Omental fat pad (tissue), 3 donors: ENCODE measurements at regions not wholly inside any gene's neighbourhood (a gene's known extent, or its start where the extent isn't known, plus 50 kb on each side); places are given as distances from the start of the nearest gene placed in this dataset.

Experiments used
- ATAC-seq: fragments of 150-250 bp; one replicate; pipeline ENCODE4 v1.9.1; 2016; ENCODE audit warnings: mild to moderate bottlenecking, moderate library complexity; ENCODE audit not compliant: low FRiP score
- DNase-seq: peaks from one replicate; pipeline ENCODE4 v3.0.0-alpha.2; 2019; ENCODE audit warnings: low spot score
- TF ChIP-seq, protein P1 (sequence below), 3 donors: fragments of 450-650 bp; IDR thresholded peaks; one replicate each; pipeline ENCODE4 v1.5.1; 2016 to 2017; ENCODE audit warnings: antibody characterized with exemption in 3 of 3, mild to moderate bottlenecking in 3 of 3, moderate library complexity in 2 of 3

DNA sequence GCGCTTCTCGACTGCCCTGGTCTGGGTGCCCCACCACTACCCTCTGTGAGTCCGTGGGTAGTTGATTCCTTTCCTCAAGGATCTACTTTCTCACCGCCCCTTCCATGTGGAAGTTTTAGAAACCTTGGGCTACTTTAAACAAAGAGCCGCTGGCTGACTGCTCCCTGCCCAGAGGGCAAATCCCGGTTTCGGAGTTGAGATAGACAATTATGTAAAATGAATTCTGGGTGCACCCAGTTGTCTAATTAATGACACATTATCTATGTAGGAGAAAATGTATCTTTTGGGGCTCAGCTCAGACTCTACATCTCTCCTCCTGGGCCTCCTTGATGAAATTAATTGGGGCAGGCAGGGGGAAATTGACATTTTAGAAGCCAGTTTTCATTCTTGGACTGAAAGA lies 305.4 kb downstream of the UQCRFS1 start:
- TF ChIP-seq, protein P1, sequence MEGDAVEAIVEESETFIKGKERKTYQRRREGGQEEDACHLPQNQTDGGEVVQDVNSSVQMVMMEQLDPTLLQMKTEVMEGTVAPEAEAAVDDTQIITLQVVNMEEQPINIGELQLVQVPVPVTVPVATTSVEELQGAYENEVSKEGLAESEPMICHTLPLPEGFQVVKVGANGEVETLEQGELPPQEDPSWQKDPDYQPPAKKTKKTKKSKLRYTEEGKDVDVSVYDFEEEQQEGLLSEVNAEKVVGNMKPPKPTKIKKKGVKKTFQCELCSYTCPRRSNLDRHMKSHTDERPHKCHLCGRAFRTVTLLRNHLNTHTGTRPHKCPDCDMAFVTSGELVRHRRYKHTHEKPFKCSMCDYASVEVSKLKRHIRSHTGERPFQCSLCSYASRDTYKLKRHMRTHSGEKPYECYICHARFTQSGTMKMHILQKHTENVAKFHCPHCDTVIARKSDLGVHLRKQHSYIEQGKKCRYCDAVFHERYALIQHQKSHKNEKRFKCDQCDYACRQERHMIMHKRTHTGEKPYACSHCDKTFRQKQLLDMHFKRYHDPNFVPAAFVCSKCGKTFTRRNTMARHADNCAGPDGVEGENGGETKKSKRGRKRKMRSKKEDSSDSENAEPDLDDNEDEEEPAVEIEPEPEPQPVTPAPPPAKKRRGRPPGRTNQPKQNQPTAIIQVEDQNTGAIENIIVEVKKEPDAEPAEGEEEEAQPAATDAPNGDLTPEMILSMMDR (IDR thresholded peaks at IDR 0.05): no peak
- ATAC-seq (no peak), DNase-seq (no peak)

GRCh38 chr19:28905996-28906395 lies 307.0 kb downstream of the UQCRFS1 start:
- ATAC-seq: no peak
- TF ChIP-seq, protein P1 (IDR thresholded peaks at IDR 0.05): no peak

GRCh38 chr19:28899703-28900102 lies 313.2 kb downstream of the UQCRFS1 start:
- TF ChIP-seq, protein P1 (IDR thresholded peaks at IDR 0.05): no peak
- DNase-seq (no peak), ATAC-seq (no peak)

More at GRCh38 chr19:28905996-28906395, 307.0 kb downstream of the UQCRFS1 start:
- no peak for DNase-seq

DNA sequence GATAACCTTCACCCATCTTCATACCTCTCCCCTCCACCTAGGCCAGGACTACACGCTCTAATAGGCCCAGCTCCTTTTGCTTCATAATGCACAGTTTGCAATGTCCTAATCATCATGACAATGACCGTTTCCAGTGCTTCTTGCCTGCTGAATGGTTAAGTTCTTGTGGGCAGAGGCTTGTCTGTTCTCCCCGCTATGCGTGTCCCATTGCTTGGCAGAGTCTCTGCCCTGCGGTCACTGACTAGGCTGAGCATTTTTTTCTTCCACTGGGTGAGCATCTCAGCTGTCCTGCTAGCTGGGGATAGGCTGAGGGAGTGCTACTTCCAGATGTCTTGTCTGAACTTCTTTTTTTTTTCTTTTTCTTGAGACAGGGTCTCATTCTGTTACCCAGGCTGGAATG lies 314.7 kb downstream of the UQCRFS1 start:
- DNase-seq (no peak), ATAC-seq (no peak)
- TF ChIP-seq, protein P1 (IDR thresholded peaks at IDR 0.05): no peak

- ATAC-seq: no peak
- no peak for DNase-seq
- TF ChIP-seq, protein P1 (IDR thresholded peaks at IDR 0.05): no peak
Observed at GRCh38 chr19:28889941-28890670, 322.8 kb downstream of the UQCRFS1 start.

DNA sequence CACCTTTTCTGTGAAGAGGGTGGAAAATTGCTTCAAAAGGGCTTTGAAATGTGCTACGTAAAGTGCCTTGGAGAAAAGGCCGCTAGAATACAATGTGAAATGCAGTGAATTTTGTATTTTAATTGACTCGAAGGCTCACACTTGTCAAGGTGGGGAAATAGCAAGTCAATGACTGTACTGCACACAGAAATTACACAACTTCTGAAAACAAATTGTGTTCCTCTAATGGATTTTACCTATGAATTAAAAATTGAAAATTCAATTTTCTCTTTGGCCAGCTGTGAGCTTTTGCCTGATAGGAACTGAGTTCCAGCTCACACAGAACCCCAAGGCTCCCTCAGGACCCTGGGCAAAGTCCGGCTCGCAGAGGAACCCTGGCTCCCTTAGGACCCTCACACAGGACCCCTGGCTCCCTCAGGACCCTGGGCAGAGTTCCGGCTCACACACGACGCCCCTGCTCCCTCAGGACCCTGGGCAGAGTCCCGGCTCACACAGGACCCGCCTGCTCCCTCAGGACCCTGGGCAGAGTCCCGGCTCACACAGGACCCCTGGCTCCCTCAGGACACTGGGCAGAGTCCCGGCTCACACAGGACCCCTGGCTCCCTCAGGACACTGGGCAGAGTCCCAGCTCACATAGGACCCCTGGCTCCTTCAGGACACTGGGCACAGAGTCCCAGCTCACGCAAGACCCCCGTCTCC lies 324.9 kb downstream of the UQCRFS1 start:
- TF ChIP-seq, protein P1 (IDR thresholded peaks at IDR 0.05): no peak
- no peak for DNase-seq
- ATAC-seq: no peak

DNA sequence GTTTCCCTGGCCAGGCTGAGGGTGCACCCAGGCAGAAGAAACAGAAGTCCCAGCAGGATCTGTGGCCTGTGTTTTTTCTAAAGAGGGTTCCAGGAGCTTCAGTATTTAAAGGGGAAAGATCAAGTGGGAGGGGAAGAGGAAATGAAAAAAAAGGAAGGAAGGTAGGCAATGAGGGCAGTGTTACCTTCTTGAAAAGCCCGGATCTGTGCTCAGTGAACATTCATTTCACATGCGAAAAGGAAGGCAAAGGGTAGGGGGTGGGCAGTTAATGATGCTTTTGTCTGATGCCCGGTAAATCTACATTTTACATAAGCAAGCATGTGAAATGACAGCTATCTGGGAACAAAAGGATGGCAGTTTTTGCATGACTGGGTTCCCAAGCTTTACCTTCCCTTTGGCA lies 326.2 kb downstream of the UQCRFS1 start:
- no peak for ATAC-seq
- TF ChIP-seq, protein P1 (IDR thresholded peaks at IDR 0.05): no peak

More for the DNA sequence above, 326.2 kb downstream of the UQCRFS1 start:
- DNase-seq: no peak
